GM18508 (cell line): ENCODE measurements at regions not wholly inside any gene's neighbourhood (a gene's known extent, or its start where the extent isn't known, plus 50 kb on each side); places are given as distances from the start of the nearest gene placed in this dataset.
"Not testable (repeated sequence)": the region's sequence is repeated elsewhere in the genome, so short reads cannot be mapped to it uniquely, and the experiment has no call there.

ENCODE experiments used
- ATAC-seq: cut with Tn5 transposase; IDR thresholded peaks from one replicate; pipeline ENCODE4 v1.9.1; 2021; ENCODE audit warnings: moderate number of reproducible peaks; ENCODE audit not compliant: insufficient read depth, unreplicated experiment

GRCh38 chr6:56753811-56754210 lies 111.1 kb upstream of the DST start:
- ATAC-seq: no peak

- ATAC-seq: no peak
These were observed 109.8 kb upstream of the DST start for GRCh38 chr6:56752534-56752933.

DNA sequence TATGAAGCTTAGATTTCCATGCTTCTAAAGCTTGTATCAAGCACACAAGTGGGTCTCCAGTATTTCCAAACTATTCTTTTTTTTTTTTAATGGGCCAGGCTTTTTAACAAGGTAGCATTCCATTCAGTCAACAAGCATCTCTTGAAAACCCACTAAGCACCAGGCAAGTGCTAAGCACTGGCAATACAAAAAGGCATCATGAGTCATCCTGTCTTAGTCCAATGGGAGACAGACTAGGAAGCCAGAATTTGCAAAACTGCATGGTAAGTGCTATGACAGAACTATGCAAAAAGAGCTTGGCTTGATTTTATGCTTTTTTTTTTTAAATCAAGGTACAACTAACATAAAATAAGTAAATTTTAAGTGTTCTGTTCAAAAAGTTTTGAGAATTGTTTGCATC lies 109.3 kb upstream of the DST start:
- no peak for ATAC-seq

DNA sequence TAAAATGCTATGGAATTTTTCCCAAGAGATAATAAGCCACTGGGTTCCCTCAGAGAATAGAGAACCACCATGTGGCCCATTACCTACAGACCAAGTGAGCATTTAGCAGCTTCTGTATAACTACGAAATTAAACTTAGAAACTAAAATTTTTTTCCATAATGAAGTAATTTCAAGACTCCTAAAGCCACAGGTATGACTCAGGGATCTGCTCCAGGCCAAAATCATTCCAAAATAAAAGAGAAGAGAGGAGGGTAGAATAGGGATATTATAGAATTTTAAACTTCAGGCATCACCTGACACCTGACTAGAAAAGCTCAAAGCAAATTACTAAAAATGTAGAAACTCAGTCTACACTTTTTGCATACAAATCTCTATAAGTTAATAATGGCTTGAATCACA lies 108.9 kb upstream of the DST start:
- ATAC-seq: no peak

DNA sequence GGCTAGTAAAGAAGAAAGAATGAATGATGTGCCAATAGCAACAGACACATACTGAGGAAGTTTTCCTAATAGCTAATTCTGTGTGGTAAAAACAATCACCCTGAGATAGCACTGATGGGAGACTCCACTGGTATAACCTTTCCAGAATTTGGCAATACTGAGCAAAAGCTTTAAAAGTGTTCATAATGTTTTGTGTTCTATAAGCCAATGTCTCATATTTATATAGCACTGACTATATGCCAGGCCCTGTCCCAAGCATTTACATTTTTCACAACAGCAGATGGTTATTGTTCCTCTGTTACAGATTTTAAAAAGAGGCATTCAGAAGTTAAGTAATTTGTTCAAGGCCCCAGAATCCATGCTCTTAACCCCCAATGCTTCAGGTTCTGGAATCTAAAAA lies 108.0 kb upstream of the DST start:
- no peak for ATAC-seq

DNA sequence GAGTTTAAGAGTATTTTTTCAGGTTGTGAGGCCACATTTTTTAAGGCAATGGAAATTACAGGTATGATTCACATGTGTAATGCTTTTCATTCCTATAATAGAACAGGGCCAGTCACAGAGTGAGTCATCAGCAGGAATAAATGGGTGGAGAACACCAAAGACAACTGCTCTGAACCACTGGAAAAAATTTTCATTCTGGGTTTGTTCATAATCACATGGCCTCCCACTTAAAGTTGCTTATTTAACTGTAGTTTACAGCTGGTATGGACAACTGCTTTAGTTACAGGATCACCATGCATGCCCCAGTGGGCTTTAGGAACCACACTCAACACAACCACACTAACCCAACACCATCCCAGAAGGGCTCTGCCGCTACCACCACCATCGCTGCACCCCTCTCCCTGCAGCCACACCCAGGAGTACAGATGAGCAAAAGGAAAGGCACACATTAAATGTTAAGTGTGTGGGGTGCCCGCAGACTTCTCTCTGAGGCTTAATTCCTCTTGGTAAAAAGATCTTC lies 107.0 kb upstream of the DST start:
- ATAC-seq: no peak

DNA sequence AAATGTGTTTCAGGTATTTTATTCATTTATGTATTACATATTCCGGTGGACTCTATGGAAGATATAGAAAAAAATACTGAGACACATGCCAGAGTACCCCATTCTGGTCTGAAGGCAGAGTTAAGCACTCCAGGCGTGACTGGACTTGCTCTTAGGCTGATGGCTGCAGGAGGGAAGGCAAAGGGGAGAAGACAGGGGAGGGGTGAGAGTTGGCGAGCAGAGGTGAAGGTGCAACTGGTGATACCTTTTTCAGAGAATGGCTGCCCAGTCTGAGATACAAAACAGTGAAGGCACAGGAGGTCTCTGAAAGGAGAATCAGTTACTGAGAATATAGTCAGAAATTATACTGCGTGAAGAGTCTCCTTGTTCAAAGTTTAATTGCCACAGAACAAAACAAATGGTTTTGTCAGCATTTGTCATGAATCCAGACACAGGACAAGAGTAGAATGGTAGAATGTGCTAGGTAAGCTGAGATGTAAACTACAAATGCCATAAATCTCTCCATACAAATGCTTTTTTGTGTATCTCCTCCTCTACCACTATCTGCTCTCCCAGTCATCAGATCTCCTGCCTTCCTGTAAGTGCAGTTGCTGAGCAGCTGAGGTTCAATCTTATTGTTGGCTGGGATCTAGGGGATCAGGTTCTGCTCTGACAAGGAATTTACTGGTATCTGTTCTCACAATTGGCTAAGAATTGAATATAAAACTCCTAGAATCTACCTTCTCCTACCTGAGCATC lies 104.2 kb upstream of the DST start:
- no peak for ATAC-seq

DNA sequence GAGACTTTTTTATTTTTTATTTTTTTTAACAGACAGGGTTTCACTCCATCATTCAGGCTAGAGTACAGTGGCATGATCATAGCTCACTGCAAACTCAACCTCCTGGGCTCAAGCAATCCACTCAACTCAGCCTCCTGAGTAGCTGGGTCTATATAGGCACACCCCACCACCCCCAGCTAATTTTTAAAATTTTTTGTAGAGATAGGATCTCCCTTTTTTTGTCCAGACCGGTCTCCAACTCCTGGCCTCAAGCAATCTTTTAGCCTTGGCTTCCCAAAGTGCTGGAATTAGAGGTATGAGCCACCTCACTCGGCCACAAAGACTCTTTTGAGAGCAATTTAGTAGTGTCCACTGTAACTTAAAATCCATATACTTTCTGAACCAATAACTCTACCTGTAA lies 103.3 kb upstream of the DST start:
- ATAC-seq: no peak

- ATAC-seq: no peak
These were observed 102.4 kb upstream of the DST start for GRCh38 chr6:56745081-56745480.

GRCh38 chr6:56744528-56744927 lies 101.8 kb upstream of the DST start:
- ATAC-seq: no peak

DNA sequence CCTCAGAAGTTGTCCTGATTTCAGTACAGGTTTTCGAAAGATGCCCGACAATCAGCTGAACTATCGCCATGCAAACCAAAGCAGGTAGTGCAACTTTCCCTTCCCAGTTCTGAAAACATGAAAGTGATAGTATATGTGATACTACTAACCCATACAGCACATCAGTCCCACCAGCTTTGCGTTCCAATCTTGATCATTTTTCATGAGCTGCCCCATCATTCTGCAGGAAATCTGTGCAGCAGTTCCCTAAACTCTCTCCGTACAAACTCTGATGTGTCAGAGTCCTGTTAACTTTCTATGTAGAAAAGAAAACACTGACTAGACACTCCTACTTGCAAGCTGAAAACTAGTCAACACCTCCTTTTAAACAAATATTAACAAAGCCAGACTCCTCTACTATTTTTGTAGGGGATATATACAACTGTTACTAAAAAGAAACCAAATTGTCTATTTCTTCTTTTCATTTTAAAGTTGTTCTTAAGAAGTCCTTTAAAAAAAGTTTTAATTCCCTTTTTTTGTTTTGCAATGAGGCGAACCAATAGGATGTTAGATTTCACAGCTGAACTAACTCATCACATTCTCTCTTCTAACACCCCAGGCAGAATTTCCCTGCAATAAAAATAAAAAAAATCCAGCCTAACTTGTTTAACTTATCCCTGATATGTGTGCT lies 99.6 kb upstream of the DST start:
- ATAC-seq: peak; percentile 69

- ATAC-seq: no peak
These were observed 98.8 kb upstream of the DST start for GRCh38 chr6:56741472-56741871.

DNA sequence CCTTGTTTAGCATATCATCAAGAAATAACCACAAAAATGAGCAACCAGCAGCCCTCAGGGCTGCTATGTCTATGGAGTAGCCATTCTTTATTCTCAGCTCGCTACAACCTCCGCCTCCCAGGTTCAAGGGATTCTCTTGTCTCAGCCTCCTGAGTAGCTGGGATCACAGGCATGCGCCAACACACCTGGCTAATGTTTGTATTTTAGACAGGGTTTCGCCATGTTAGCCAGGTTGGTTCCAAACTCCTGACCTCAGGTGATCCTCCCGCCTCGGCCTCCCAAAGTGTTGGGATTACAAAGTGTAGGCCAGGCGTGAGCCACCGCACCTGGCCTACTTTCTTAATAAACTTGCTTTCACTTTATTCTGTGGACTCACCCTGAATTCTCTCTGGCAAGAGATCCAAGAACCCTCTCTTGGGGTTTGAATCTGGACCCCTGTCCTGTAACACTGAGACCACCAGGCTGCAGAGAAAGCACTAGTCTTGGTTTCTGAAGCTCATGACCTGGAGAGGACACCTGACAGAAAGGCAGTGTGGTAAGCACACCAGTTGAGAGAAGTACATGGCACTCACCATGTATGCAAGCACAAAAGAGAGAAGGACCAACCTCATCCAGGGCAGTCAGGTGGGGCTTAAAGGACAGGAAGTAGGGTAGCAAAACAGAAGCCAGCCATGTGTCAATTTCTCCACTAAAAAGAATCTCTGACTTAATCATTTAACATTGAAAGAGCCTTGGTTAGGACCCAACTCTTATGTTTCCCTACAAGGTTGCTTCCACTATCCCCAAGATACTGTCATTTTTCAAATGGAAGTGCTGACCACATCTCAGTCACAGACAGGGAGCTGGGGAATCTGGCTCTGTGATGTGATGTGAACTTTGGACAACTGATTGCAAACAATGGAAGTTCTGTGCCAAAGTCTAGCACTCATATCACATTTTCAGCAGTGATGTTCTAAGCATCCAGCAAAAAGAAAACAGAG lies 97.4 kb upstream of the DST start:
- no peak for ATAC-seq

GRCh38 chr6:56736804-56737203 lies 94.1 kb upstream of the DST start:
- no peak for ATAC-seq

DNA sequence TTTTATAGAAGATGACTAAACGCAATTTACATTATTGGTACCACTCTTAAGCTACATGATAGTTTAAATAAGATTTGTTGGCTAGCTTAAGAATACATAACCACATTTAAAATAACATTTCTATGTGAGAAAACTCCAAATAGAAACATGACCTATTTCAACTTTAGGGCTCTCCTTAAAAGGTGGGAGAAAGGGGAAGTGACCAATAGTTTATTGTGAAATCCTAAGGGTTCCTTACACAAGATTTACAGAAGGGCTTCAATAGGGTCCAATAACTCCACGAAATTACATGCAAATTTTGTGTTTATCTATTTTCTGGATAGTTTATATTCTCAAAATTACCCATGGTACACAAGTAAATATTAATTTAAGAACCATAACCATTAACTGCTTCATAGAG lies 91.6 kb upstream of the DST start:
- no peak for ATAC-seq

GRCh38 chr6:56733211-56733697 lies 90.6 kb upstream of the DST start:
- ATAC-seq: no peak

- no peak for ATAC-seq
These were observed 89.8 kb upstream of the DST start for GRCh38 chr6:56732517-56732916.

- ATAC-seq: no peak
These were observed 88.2 kb upstream of the DST start for GRCh38 chr6:56730663-56731529.

GRCh38 chr6:56729719-56730118 lies 87.0 kb upstream of the DST start:
- ATAC-seq: no peak

DNA sequence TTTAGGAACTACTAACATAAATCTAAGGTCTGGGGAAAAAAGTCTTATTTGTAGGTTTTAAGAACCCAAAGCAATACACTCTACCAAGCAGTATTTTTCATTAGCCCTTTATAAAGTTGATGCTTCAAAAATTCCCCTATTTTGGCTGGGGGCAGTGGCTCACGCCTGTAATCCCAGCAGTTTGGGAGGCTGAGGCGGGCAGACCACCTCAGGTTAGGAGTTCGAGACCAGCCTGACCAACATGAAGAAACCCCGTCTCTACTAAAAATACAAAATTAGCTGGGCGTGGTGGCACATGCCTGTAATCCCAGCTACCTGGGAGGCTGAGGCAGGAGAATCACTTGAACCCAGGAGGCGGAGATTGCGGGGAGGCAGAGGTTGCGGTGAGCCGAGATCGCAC lies 86.5 kb upstream of the DST start:
- ATAC-seq: not testable (repeated sequence)
